ENCODE measurements at regions not wholly inside any gene's neighbourhood (a gene's known extent, or its start where the extent isn't known, plus 50 kb on each side); places are given as distances from the start of the nearest gene placed in this dataset.

GRCh38 chr16:82265809-82266208, 95.8 kb upstream of the MPHOSPH6 start:
- no TSS peak for BruUV-seq (replicated peaks)
- in situ Hi-C loops (cut with HindIII; ENCODE audit: extremely low pct_ligation_motif_present, low pct_unique_long_range_greater_than_20kb): loop anchor here (5.0 to 25.0 kb wide), 4 partner anchors 76 to 946 kb away; no protein-coding TSS in a partner anchor
- TF ChIP-seq, protein P1, sequence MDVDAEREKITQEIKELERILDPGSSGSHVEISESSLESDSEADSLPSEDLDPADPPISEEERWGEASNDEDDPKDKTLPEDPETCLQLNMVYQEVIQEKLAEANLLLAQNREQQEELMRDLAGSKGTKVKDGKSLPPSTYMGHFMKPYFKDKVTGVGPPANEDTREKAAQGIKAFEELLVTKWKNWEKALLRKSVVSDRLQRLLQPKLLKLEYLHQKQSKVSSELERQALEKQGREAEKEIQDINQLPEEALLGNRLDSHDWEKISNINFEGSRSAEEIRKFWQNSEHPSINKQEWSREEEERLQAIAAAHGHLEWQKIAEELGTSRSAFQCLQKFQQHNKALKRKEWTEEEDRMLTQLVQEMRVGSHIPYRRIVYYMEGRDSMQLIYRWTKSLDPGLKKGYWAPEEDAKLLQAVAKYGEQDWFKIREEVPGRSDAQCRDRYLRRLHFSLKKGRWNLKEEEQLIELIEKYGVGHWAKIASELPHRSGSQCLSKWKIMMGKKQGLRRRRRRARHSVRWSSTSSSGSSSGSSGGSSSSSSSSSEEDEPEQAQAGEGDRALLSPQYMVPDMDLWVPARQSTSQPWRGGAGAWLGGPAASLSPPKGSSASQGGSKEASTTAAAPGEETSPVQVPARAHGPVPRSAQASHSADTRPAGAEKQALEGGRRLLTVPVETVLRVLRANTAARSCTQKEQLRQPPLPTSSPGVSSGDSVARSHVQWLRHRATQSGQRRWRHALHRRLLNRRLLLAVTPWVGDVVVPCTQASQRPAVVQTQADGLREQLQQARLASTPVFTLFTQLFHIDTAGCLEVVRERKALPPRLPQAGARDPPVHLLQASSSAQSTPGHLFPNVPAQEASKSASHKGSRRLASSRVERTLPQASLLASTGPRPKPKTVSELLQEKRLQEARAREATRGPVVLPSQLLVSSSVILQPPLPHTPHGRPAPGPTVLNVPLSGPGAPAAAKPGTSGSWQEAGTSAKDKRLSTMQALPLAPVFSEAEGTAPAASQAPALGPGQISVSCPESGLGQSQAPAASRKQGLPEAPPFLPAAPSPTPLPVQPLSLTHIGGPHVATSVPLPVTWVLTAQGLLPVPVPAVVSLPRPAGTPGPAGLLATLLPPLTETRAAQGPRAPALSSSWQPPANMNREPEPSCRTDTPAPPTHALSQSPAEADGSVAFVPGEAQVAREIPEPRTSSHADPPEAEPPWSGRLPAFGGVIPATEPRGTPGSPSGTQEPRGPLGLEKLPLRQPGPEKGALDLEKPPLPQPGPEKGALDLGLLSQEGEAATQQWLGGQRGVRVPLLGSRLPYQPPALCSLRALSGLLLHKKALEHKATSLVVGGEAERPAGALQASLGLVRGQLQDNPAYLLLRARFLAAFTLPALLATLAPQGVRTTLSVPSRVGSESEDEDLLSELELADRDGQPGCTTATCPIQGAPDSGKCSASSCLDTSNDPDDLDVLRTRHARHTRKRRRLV (CRISPR knock-in tag; IDR thresholded peaks at IDR 0.05): no peak
- TF ChIP-seq IRF1 (CRISPR knock-in tag; IDR thresholded peaks at IDR 0.05; ENCODE audit: low read depth) (no peak), PPARG (CRISPR knock-in tag; conservative IDR thresholded peaks at IDR 0.05) (no peak), CCDC6 (CRISPR knock-in tag; IDR thresholded peaks at IDR 0.05) (no peak), ATF5 (CRISPR knock-in tag; IDR thresholded peaks at IDR 0.05; ENCODE audit: low read depth) (no peak), ZNF30 (CRISPR knock-in tag; IDR thresholded peaks at IDR 0.05) (no peak), U2AF1 (optimal IDR thresholded peaks at IDR 0.05; ENCODE audit: low read depth, low read length) (no peak), KAT8 (CRISPR knock-in tag; IDR thresholded peaks at IDR 0.05) (no peak), RELA (CRISPR knock-in tag; IDR thresholded peaks at IDR 0.05) (no peak), FOXK1 (CRISPR knock-in tag; IDR thresholded peaks at IDR 0.05; ENCODE audit: borderline replicate concordance, low read depth) (no peak), TIGD3 (CRISPR knock-in tag; IDR thresholded peaks at IDR 0.05; ENCODE audit: borderline replicate concordance) (no peak), TOPORS (CRISPR knock-in tag; IDR thresholded peaks at IDR 0.05) (no peak), ZNF337 (CRISPR knock-in tag; IDR thresholded peaks at IDR 0.05; ENCODE audit: borderline replicate concordance, low read depth) (no peak)
- TF ChIP-seq, protein P2, sequence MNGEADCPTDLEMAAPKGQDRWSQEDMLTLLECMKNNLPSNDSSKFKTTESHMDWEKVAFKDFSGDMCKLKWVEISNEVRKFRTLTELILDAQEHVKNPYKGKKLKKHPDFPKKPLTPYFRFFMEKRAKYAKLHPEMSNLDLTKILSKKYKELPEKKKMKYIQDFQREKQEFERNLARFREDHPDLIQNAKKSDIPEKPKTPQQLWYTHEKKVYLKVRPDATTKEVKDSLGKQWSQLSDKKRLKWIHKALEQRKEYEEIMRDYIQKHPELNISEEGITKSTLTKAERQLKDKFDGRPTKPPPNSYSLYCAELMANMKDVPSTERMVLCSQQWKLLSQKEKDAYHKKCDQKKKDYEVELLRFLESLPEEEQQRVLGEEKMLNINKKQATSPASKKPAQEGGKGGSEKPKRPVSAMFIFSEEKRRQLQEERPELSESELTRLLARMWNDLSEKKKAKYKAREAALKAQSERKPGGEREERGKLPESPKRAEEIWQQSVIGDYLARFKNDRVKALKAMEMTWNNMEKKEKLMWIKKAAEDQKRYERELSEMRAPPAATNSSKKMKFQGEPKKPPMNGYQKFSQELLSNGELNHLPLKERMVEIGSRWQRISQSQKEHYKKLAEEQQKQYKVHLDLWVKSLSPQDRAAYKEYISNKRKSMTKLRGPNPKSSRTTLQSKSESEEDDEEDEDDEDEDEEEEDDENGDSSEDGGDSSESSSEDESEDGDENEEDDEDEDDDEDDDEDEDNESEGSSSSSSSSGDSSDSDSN (CRISPR knock-in tag; IDR thresholded peaks at IDR 0.05): no peak

More at GRCh38 chr16:82265809-82266208, 95.8 kb upstream of the MPHOSPH6 start:
- ATAC-seq: no peak
- H3K27me3 ChIP-seq (ENCODE audit: control insufficient read depth in 1 of 2, insufficient read depth in 2 of 2, low read length in 2 of 2): peaks cover 0 to 3% of the 10 kb centered on the region in 2 experiments; a peak in 1 of 5 replicates
- no peak overlapping the region for H3K4me3 ChIP-seq (replicated peaks in 1 of 3; ENCODE audit: insufficient read depth in 1 of 3, low read depth in 2 of 3, low read length in 3 of 3)
- CTCF ChIA-PET (ENCODE audit: low intra/inter-chr PET ratio, low total read pairs): interaction anchor here (0.6 kb wide), 1 partner anchor 948 kb away, joined by 3 read pairs; no protein-coding TSS in a partner anchor
- no peak overlapping the region for H2AFZ ChIP-seq (ENCODE audit: low read length)
- POLR2A ChIA-PET: no interaction called here
- H3K9me3 ChIP-seq (ENCODE audit: low read length): no peaks in the 10 kb centered on the region
- no peak for DNase-seq (ENCODE audit: low spot score)
- no peaks in the 10 kb centered on the region for H3K79me2 ChIP-seq (ENCODE audit: insufficient read depth, low read length)
- 3% methylated on average over 2 of the region's 2 CpGs for WGBS (ENCODE audit: low lambda C conversion rate)
- H3K9ac ChIP-seq (ENCODE audit: insufficient read depth, low read depth, low read length): no peak overlapping the region
- intact Hi-C loops (cut with micrococcal nuclease; ENCODE audit: unreplicated experiment): no loop called here
- no peak for FAIRE-seq
- H4K20me1 ChIP-seq (ENCODE audit: insufficient read depth, low read length): no peaks in the 10 kb centered on the region
- H3K36me3 ChIP-seq (replicated peaks in 1 of 2; ENCODE audit: control insufficient read depth in 1 of 2, insufficient read depth in 2 of 2, low read length in 2 of 2): no peaks in the 10 kb centered on the region
- H3K4me1 ChIP-seq (ENCODE audit: insufficient read depth, low read length): peaks cover 9% of the 10 kb centered on the region
- H3K4me2 ChIP-seq (ENCODE audit: low read depth, low read length): no peak overlapping the region
- H3K27ac ChIP-seq (ENCODE audit: extremely low read length, insufficient read depth, low read length): no peak overlapping the region
